ENCODE measurements at regions not wholly inside any gene's neighbourhood (a gene's known extent, or its start where the extent isn't known, plus 50 kb on each side); places are given as distances from the start of the nearest gene placed in this dataset.

GRCh38 chr6:8908638-8909037, 473.3 kb upstream of the SLC35B3 start:
- no peak for TF ChIP-seq CTCF (IDR thresholded peaks at IDR 0.05; ENCODE audit: low read depth, low read length)
- no peak overlapping the region for H3K4me3 ChIP-seq (ENCODE audit: low read depth, low read length)

GRCh38 chr6:8906699-8907098, 471.4 kb upstream of the SLC35B3 start:
- no peak for TF ChIP-seq CTCF (IDR thresholded peaks at IDR 0.05; ENCODE audit: low read depth, low read length)
- no peak overlapping the region for H3K4me3 ChIP-seq (ENCODE audit: low read depth, low read length)

GRCh38 chr6:8905757-8906156, 470.4 kb upstream of the SLC35B3 start:
- no peak overlapping the region for H3K4me3 ChIP-seq (ENCODE audit: low read depth, low read length)
- no peak for TF ChIP-seq CTCF (IDR thresholded peaks at IDR 0.05; ENCODE audit: low read depth, low read length)

GRCh38 chr6:8904754-8905153, 469.4 kb upstream of the SLC35B3 start:
- TF ChIP-seq CTCF (IDR thresholded peaks at IDR 0.05; ENCODE audit: low read depth, low read length): no peak

DNA sequence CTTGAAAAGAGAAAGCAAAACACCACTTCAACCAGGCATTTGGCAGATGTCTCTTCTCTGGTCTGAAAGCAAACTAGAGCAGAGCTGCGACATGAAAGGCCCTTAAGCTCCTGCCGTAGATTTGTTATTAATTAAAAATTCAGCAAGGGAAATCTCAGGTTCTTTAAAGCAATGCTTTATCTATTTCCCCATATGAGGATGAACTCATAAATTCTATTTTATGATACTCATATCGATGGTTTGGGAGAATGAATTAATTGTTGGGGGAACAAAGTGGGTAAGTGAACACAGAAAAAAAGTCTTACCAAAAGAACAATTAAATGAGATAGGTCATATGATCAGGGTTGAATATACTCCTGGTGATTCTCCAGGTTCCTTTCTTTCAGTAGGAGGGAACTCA, 464.7 kb upstream of the SLC35B3 start:
- TF ChIP-seq CTCF (IDR thresholded peaks at IDR 0.05; ENCODE audit: low read depth, low read length): no peak
- H3K4me3 ChIP-seq (ENCODE audit: low read depth, low read length): no peak overlapping the region

More at GRCh38 chr6:8904754-8905153, 469.4 kb upstream of the SLC35B3 start:
- no peak overlapping the region for H3K4me3 ChIP-seq (ENCODE audit: low read depth, low read length)

DNA sequence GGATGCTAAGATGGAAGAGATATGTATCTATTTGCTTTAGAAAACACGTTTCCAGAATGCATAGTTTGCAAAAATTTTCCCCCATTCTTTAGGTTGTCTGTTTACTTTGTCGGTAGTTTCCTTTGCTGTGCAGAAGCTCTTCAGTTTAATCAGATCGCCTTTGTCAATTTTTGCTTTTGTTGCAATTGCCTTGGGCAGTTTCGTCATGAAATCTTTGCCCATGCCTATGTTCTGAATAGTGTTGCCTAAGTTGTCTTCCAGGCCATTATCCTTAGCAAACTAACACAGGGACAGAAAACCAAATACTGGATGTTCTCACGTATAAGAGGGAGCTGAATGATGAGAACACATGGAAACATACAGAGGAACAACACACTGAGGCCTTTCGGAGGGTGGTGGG, 454.2 kb upstream of the SLC35B3 start:
- TF ChIP-seq CTCF (IDR thresholded peaks at IDR 0.05; ENCODE audit: low read depth, low read length): no peak
- no peak overlapping the region for H3K4me3 ChIP-seq (ENCODE audit: low read depth, low read length)

GRCh38 chr6:8888468-8888867, 453.1 kb upstream of the SLC35B3 start:
- no peak overlapping the region for H3K4me3 ChIP-seq (ENCODE audit: low read depth, low read length)
- TF ChIP-seq CTCF (IDR thresholded peaks at IDR 0.05; ENCODE audit: low read depth, low read length): no peak

Data from WI38 (cell line).